ENCODE measurements at regions not wholly inside any gene's neighbourhood (a gene's known extent, or its start where the extent isn't known, plus 50 kb on each side); places are given as distances from the start of the nearest gene placed in this dataset.
"Not testable (repeated sequence)": the region's sequence is repeated elsewhere in the genome, so short reads cannot be mapped to it uniquely, and the experiment has no call there.

DNA sequence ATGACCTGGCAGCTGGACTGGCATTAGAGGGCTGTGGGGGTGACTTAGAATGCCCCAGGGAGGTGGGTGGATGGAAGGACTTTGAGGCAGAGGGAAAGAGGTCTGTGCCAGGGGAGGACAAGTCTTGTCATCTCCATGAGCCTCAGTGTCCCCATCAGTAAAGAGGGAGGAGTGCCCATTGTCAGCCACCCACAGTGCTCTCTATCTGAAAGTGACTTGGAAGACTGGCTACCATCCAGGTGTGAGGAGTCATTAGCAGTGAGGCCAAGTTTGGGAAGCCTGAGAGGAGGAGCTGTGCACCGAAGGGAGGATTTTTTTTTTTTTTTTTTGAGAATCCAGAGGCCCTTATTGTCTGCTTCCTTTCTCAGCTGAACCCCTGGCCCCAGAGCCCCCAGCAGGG lies 136.3 kb upstream of the AKAP13 start:
- H3K36me3 ChIP-seq (ENCODE audit: control insufficient read depth, insufficient read depth, low read length); H3K27me3 Mint-ChIP-seq (ENCODE audit: low read depth in 2 of 2); ATAC-seq; H3K9me3 ChIP-seq (ENCODE audit: control insufficient read depth, insufficient read depth, low read length); DNase-seq; H3K27ac Mint-ChIP-seq; H3K27me3 ChIP-seq (ENCODE audit: control insufficient read depth, insufficient read depth, low read length); intact Hi-C loops (cut with micrococcal nuclease); H3K4me1 Mint-ChIP-seq; H3K36me3 Mint-ChIP-seq; H3K9me3 Mint-ChIP-seq; H3K4me1 ChIP-seq (ENCODE audit: control insufficient read depth, insufficient read depth, low read length); H3K27ac ChIP-seq (ENCODE audit: low read length); H3K4me3 Mint-ChIP-seq; H3K4me3 ChIP-seq (ENCODE audit: low read length): not testable (repeated sequence)
- no CpG with 5 or more reads among the region's 1 CpG for WGBS (ENCODE audit: insufficient coverage)

DNA sequence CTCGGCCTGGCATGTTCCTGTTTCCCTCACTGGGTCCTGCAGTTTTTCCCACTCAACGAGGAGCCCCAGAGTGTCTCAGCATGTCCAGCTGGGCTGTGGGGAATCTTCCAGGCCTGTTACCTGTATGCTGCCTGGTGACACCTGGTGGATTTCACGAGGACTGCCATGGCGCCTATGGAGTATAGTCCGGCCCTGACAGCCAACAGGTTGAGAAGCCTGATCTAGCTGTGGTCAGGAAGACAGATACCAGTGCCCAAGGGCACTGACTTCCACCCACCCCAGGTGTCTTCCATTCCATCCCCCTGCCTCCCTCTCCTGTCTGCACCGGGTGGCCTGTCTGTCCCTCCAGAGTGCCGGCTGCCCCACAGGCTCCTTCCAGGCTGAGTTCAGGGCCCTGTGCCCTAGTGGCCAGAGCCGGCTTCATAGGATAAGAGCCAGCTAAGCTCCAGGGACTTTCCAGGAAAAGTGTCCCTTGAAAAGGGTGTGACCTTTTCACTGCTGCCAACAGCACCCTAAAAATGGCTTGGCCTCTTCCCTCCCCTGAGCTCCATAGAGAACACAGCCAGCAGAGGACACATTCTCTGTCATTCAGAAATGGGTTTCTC lies 129.4 kb upstream of the AKAP13 start:
- 97% methylated on average over 4 of the region's 8 CpGs for WGBS (ENCODE audit: insufficient coverage)
- H3K9me3 ChIP-seq (ENCODE audit: control insufficient read depth, insufficient read depth, low read length); H3K4me1 ChIP-seq (ENCODE audit: control insufficient read depth, insufficient read depth, low read length); H3K4me1 Mint-ChIP-seq; H3K27ac ChIP-seq (ENCODE audit: low read length); H3K9me3 Mint-ChIP-seq; H3K4me3 ChIP-seq (ENCODE audit: low read length); H3K36me3 ChIP-seq (ENCODE audit: control insufficient read depth, insufficient read depth, low read length); H3K4me3 Mint-ChIP-seq; H3K36me3 Mint-ChIP-seq; ATAC-seq; H3K27me3 Mint-ChIP-seq (ENCODE audit: low read depth in 2 of 2); H3K27ac Mint-ChIP-seq; H3K27me3 ChIP-seq (ENCODE audit: control insufficient read depth, insufficient read depth, low read length); intact Hi-C loops (cut with micrococcal nuclease): not testable (repeated sequence)
- peak in 1 of 2 donors; percentile 21 for DNase-seq

DNA sequence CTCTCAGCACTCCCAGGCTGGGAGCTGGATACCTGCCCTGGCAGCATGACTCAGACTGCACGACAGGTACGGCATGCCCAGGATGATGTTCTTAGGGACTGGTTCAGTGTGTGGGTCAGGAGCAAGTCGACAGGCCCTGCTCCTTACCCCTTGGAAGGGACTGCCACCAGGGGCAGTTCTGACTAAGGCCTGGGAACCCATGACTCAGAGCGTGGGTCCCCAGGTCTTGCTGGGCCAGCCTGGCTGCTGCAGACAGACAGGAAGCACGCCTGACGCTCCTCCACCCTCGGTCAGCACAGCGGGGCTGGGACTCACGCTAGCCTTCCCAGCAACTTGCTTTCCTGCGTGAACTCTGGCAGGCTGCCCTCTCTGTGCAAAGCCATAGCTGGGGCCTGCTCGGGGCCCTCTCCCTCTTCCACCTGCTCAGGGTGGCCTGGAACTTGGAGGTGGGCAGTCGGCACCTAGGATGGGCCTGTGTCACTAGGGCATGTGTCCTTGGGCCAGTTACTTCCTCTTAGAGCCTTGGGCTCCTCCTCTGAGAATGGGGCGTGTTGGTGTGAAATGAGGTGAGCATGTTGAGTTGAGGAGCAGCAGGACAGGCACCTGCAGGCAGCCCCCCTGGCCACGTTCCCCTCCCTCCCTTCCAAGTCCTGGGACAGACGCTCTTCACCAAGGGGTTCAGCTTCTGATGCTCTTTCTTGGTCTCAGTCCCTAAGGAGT lies 127.0 kb upstream of the AKAP13 start:
- H3K36me3 Mint-ChIP-seq; H3K4me3 Mint-ChIP-seq; H3K27me3 Mint-ChIP-seq (ENCODE audit: low read depth in 2 of 2); H3K27ac ChIP-seq (ENCODE audit: low read length); H3K27me3 ChIP-seq (ENCODE audit: control insufficient read depth, insufficient read depth, low read length); H3K9me3 ChIP-seq (ENCODE audit: control insufficient read depth, insufficient read depth, low read length); H3K36me3 ChIP-seq (ENCODE audit: control insufficient read depth, insufficient read depth, low read length); H3K4me3 ChIP-seq (ENCODE audit: low read length); H3K9me3 Mint-ChIP-seq; H3K4me1 Mint-ChIP-seq; DNase-seq; intact Hi-C loops (cut with micrococcal nuclease); H3K27ac Mint-ChIP-seq: not testable (repeated sequence)
- peaks cover 12% of the 10 kb centered on the region for H3K4me1 ChIP-seq (ENCODE audit: control insufficient read depth, insufficient read depth, low read length)
- WGBS (ENCODE audit: insufficient coverage): 49% methylated on average over 13 of the region's 15 CpGs
- ATAC-seq: peak in 2 of 3 donors; percentile 44 to 58

DNA sequence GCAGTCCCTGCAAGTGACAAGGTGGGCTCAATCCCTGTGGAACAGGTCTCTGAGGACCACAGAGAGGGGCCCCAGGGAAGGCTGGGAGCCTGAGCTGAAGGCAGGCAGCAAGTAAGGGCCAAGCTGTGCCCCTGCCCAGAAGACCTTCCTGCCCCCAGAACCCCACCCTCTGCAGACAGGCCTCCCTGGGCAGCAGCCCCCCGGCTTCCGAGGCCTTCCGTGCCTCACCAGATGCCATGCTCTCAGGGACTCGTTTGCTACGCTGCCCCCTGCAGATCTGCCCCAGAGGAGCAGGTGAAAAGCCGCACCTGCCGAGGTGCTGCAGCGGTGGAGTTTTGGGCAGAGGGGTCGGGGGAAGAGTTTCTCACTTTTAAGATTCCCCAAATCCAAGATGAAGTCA lies 125.4 kb upstream of the AKAP13 start:
- DNase-seq; H3K9me3 Mint-ChIP-seq; H3K9me3 ChIP-seq (ENCODE audit: control insufficient read depth, insufficient read depth, low read length); H3K4me3 Mint-ChIP-seq; H3K27ac Mint-ChIP-seq; H3K36me3 ChIP-seq (ENCODE audit: control insufficient read depth, insufficient read depth, low read length); H3K27me3 Mint-ChIP-seq (ENCODE audit: low read depth in 2 of 2); H3K27me3 ChIP-seq (ENCODE audit: control insufficient read depth, insufficient read depth, low read length); H3K4me1 Mint-ChIP-seq; intact Hi-C loops (cut with micrococcal nuclease); H3K4me3 ChIP-seq (ENCODE audit: low read length); H3K27ac ChIP-seq (ENCODE audit: low read length); H3K36me3 Mint-ChIP-seq; ATAC-seq: not testable (repeated sequence)
- H3K4me1 ChIP-seq (ENCODE audit: control insufficient read depth, insufficient read depth, low read length): peaks cover 12% of the 10 kb centered on the region
- WGBS (ENCODE audit: insufficient coverage): no CpG with 5 or more reads among the region's 9 CpGs

DNA sequence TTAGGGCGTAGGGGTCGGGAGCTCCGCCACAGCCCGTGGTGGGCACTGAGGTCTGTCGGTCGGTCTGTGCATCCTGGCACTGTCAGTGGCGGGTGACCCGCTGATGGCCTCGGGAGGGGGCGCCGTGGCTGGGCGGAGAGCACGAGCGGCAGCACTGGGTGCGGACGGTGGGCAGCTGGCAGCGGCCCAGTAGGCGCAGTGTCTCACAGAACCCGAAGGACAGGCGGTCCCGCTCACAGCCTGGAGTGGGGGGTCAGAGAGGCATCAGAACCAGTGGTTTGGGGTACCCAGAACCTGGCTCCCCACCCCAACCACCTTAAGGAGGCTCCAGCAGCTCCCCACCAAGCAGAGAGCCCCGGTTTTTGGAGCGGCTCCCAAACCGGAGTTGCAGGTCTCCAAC lies 124.9 kb upstream of the AKAP13 start:
- H3K9me3 Mint-ChIP-seq; H3K27me3 Mint-ChIP-seq (ENCODE audit: low read depth in 2 of 2); DNase-seq; ATAC-seq; H3K27me3 ChIP-seq (ENCODE audit: control insufficient read depth, insufficient read depth, low read length); H3K9me3 ChIP-seq (ENCODE audit: control insufficient read depth, insufficient read depth, low read length); H3K4me1 Mint-ChIP-seq; intact Hi-C loops (cut with micrococcal nuclease); H3K27ac Mint-ChIP-seq; H3K27ac ChIP-seq (ENCODE audit: low read length); H3K4me3 Mint-ChIP-seq; H3K36me3 Mint-ChIP-seq; H3K36me3 ChIP-seq (ENCODE audit: control insufficient read depth, insufficient read depth, low read length); H3K4me3 ChIP-seq (ENCODE audit: low read length): not testable (repeated sequence)
- peaks cover 12% of the 10 kb centered on the region for H3K4me1 ChIP-seq (ENCODE audit: control insufficient read depth, insufficient read depth, low read length)
- 89% methylated on average over 24 of the region's 24 CpGs for WGBS (ENCODE audit: insufficient coverage)

DNA sequence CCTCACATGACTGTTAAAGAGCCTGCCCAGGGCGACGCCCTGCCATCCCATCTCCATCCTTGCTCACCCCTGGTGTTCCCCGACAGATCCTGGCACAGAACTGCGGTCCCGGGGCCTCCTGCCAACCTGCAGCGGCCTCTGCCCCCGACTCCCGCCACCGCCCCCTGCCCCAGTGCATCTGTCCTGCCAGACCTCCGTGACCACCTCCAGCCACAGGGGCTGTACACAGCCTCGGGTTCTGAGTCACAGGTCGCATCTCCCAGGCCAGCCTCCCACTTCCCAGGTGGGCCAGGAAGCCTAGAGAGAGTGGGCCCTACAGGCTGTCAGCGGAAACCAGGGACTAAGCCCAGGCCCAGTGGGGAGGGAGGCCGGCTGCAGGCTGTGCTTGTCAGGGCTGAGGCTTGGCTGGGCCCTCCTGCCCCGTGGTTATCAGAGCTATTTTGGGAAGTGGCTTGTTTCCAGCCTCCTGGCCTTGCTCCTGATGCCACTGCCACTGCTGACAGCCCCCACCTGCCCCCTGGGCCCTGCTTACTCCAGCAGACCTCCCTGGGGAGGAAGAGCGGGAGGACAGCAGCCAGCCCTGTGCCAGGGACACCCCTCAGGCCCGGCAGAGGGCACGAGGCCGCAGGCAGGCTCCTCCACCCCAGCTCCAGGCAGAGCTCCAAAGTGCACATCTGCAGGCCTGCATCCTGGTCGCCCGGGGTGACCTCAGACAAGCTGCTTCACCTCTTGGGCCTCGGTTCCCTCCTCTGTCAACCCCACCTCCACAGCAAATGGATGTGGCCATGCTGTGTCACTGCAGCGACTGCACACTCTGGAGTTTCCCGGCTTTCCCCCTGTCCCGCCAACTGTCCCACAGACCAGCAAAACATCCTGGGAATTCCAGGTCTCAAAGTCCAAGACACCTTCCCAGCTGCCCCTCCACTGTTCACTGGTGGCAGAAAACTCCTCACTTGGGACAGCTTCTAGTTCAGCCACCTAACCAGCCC lies 124.1 kb upstream of the AKAP13 start:
- H3K4me3 Mint-ChIP-seq; H3K27ac ChIP-seq (ENCODE audit: low read length); H3K4me3 ChIP-seq (ENCODE audit: low read length); H3K9me3 Mint-ChIP-seq; ATAC-seq; H3K4me1 Mint-ChIP-seq; intact Hi-C loops (cut with micrococcal nuclease); H3K27ac Mint-ChIP-seq; H3K36me3 ChIP-seq (ENCODE audit: control insufficient read depth, insufficient read depth, low read length); H3K36me3 Mint-ChIP-seq; DNase-seq; H3K27me3 ChIP-seq (ENCODE audit: control insufficient read depth, insufficient read depth, low read length); H3K27me3 Mint-ChIP-seq (ENCODE audit: low read depth in 2 of 2); H3K9me3 ChIP-seq (ENCODE audit: control insufficient read depth, insufficient read depth, low read length): not testable (repeated sequence)
- WGBS (ENCODE audit: insufficient coverage): 76% methylated on average over 22 of the region's 25 CpGs
- peaks cover 12% of the 10 kb centered on the region for H3K4me1 ChIP-seq (ENCODE audit: control insufficient read depth, insufficient read depth, low read length)

DNA sequence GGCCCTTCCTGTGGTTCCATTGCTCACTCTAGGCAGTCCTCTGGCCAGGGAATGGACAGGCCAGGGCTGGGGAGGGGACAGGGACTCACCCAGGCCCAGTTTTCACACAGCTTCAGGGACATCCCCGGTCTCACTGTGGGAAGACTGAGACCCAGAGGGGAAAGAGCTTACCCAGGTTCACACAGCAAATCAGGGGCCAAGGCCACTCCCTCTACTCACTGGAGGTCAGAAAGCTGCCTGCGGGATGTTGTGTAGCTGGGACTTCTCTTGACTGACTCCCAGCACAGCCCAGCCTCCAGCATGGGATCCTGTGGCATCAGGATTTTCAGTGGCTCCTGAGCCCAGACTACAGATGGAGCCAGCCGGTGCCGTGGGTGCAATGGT lies 122.3 kb upstream of the AKAP13 start:
- H3K27ac ChIP-seq (ENCODE audit: low read length); H3K4me3 ChIP-seq (ENCODE audit: low read length); H3K9me3 Mint-ChIP-seq; H3K9me3 ChIP-seq (ENCODE audit: control insufficient read depth, insufficient read depth, low read length); H3K27me3 ChIP-seq (ENCODE audit: control insufficient read depth, insufficient read depth, low read length); intact Hi-C loops (cut with micrococcal nuclease); DNase-seq; H3K4me3 Mint-ChIP-seq; ATAC-seq; H3K36me3 Mint-ChIP-seq; H3K27ac Mint-ChIP-seq; H3K36me3 ChIP-seq (ENCODE audit: control insufficient read depth, insufficient read depth, low read length); H3K27me3 Mint-ChIP-seq (ENCODE audit: low read depth in 2 of 2); H3K4me1 Mint-ChIP-seq: not testable (repeated sequence)
- 94% methylated on average over 2 of the region's 4 CpGs for WGBS (ENCODE audit: insufficient coverage)
- H3K4me1 ChIP-seq (ENCODE audit: control insufficient read depth, insufficient read depth, low read length): peaks cover 12% of the 10 kb centered on the region
